ENCODE measurements at regions not wholly inside any gene's neighbourhood (a gene's known extent, or its start where the extent isn't known, plus 50 kb on each side); places are given as distances from the start of the nearest gene placed in this dataset.
"Not testable (repeated sequence)": the region's sequence is repeated elsewhere in the genome, so short reads cannot be mapped to it uniquely, and the experiment has no call there.

DNA sequence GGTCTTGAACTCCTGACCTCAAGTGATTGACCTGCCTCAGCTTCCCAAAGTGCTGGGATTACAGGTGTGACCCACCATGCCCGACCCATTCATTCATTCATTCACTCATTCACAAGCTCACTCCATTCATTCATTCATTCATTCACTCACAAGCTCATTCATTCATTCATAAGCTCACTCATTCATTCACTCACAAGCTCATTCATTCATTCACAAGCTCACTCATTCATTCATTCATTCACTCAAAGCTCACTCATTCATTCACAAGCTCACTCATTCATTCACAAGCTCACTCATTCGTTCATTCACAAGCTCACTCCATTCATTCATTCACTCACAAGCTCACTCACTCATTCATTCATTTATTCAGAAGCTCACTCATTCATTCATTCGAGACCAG is 198.6 kb downstream of the SHOX start:
- DNase-seq: no peak

DNA sequence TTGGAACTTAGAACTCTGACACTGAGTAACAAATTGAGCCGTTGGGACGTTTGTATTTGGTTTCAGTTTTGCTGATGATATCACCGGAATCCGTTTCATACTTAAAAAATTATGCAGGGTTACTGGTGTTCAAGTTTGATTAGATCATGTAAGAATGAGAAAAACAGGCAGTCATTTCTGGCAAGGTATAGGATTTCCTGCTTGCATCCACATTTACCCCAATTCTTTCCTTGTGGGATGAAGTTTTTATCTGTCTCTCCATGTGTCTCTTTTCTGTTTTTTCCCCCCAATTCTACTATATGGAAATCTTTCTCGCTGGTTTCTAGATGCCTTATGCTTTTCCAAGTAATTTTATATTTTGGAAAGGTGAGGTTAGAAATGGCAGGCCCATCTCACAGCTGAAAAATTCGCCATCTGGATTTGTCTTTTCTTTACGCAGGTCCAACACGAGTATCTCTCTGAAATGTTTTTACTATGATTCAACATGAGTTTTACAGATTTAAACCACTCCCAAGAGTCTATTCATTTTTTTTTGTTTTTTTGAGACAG is 197.9 kb downstream of the SHOX start:
- no peak for DNase-seq

DNA sequence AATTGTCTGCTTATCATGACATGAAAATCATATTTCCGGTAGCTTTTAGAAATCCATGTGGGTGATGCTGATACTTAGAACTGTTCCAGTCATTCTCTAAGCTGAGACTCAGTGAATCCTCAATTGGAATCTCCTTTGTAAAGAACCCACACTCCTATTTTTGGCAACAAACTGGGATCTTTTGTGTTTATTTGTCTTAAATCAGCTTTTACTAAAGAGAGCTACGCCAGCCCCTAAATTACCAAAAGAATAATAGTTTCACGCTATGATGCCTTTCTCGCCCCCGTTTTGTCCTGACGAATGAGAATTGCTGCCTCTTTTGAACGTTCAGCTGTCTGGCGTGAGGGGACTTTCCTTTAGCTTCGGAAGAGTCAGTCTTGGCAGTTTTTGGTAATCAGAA is 195.9 kb downstream of the SHOX start:
- DNase-seq: no peak

DNA sequence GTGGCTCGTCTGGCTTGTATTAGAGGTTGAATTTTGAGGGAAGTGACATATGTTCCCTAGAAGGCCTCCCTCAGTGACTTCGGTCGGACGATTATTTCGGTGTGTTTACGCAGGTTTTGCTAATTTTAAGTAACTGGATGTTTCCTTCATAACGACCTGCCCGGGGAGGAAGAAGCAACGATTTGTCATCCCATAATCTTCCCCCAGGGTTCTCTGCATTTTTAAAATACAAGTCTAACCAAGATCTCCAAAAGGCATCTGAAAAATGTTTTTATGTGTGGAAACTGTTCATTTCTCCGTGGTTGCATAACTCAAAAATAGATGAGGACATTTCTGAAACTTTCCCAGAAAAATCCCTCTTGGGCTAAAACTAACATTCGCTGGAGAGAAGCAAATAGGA is 195.4 kb downstream of the SHOX start:
- no peak for DNase-seq

DNA sequence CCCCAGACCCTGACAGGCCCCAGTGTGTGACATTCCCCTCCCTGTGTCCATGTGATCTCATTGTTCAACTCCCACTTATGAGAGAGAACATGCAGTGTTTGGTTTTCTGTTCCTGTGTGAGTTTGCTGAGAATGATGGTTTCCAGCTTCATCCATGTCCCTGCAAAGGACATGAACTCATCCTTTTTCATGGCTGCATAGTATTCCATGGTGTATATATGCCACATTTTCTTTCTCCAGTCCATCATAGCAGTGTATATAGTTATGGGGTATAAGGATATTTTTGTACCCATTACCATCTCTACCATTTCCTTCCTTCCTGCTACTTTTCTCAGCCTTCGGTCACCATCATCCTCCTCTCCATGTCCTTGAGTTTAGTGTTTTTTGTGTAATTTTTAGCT is 192.5 kb downstream of the SHOX start:
- not testable (repeated sequence) for DNase-seq

DNA sequence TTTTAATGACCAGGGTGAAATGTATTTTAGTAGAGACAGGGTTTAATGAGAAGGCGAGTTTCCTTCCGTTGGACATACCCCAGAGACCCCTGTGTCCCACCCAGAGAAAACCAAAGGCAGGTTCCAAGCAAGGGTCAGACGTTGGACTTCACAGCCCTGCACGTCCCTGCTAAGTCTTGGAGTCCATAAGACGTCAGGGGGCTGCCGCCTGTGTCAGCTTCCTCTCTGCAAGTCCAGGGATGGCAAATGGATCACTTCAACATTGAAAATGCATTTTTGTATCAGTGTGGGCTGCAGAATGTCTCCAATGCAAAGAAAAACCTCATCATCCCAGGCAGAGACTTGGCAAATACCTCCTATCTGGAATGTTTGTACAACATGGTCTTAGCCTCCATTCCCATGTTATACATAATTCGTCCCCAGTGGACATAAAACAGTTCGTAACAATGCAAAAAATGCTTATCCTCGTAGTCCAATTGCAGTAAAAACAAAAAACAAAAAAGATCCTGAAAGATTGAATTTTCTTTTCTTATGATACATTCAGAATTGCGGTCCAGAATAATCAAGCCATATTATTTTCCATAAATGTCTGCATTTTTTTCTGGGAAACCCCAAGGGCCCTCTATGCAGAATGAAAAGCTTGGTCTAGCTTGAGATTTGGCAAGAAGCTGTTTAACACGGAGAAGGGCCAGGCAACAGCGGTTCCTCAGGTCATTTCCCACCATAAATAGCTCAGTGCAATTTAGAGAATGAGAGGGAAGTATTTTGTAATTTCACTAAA is 190.9 kb downstream of the SHOX start:
- DNase-seq: no peak

DNA sequence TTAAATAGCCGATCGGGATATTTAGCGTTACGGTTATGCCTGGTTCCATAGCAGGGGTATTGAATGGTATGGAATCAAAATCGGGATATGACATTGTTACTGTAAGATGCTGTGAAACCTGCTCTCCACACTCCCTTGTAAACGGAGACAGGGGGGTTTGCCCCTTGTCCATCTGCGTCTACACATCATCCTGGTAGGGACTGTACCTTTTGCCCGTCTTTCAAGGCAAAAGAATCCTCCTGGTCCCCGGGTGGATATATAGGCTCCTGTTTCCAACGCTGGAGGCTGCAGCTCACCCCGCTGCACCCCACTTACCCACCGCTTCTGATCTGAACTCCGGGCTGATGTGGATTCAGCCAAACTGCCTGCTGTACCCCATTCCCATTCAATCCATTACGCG is 189.1 kb downstream of the SHOX start:
- DNase-seq: no peak

DNA sequence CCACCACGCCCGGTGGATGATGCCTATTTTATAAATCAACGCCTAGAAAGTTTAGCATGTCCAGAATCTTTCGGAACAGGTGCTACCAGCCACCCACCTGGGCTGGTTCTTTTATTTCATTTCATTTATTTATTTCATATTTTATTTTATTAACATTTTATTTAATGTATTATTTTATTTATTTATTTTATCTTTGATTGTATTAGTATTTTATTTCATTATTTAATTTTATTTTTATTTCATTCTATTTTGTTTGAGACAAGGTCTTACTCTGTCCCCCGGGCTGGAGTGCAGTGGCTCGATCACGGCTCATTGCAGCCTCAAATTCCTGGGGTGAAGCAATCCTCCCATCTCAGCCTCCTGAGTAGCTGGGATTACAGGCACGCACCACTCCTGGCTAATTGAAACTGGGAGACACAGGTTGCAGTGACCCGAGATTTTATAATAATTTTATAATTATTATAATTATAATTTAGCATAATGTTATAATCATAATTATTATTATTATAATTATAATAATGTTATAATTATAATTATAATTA is 187.2 kb downstream of the SHOX start:
- DNase-seq: no peak

DNA sequence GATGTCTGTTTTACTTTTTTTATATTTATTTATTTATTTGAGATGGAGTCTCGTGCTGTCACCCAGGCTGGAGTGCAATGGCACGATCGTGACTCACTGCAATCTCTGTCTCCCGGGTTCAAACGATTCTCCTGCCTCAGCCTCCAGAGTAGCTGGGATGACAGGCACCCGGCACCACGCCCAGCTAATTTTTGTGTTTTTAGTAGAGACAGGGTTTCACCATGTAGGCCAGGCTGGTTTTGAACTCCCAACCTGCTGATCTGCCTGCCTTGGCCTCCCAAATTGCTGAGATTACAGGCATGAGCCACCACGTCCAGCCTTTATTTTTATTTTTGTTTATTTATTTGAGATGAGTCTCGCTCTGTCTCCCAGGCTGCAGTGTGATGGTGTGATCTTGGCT is 186.6 kb downstream of the SHOX start:
- not testable (repeated sequence) for DNase-seq

DNA sequence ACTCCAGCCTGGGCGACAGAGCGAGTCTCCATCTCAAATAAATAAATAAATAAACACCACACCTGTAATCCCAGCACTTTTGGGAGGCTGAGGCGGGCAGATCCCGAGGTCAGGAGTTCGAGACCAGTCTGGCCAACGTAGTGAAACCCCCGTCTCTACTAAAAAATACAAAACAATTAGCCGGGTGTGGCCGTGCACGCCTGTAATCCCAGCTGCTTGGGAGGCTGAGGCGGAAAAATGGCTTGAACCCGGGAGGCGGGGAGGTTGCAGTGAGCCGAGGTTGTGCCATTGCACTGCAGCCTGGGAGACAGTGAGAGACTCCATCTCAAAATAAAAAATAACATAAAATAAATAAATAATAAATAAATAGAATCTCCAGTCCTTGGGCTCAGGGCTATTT is 185.8 kb downstream of the SHOX start:
- no peak for DNase-seq

DNA sequence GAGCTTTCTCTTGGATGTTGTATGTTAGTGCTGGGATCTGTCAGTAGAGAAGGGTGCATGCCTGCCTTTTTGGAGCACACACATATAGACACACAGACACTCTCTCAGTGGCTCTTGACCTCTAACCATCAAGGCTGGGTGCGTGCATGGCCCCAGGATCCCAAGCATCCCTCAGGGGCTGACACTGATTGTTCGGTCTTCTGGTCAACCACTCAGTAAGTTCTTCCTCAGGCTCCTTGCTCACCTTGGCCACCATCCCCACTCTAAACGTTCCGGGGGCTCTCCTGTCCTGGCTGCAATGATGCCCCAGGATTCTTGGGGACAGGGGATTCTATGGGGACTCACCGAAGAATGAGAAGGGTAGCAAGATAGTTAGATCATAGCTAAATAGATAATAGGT is 179.6 kb downstream of the SHOX start:
- DNase-seq: no peak

DNA sequence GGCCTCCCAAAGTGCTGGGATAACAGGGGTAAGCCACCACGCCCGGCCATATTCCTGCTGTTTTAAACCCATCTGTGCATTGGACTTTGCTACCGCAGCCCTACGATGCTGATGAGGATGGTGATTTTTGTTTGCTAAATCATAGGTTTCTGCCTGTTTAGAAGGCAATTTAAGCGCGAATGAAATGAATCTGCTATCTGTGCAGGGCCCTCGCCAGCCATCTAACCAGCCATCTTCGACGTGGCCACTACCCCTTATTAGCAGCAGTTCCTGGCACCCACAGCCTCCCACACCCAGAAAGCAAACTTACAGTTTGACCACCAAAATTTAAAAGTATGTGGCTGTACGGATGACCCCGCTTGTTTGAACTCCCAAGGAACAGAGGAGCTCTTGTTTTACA is 178.5 kb downstream of the SHOX start:
- DNase-seq: no peak

DNA sequence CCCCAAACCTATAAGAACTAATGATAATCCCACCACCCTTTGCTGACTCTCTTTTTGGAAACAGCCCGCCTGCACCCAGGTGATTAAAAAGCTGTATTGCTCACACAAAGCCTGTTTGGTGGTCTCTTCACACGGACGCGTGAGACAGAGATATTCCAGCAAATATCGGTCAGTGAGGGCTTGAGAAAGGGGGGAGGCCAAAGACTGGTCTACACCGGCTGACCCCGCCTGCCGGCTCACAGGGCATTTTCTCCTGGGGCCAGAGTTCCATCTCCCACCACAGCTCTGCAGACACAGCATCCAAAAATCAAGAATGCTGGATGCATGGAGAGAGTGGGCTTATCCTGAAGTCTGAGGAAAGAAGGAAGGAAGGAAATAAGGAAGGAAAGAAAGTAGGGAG is 176.0 kb downstream of the SHOX start:
- DNase-seq: no peak

DNA sequence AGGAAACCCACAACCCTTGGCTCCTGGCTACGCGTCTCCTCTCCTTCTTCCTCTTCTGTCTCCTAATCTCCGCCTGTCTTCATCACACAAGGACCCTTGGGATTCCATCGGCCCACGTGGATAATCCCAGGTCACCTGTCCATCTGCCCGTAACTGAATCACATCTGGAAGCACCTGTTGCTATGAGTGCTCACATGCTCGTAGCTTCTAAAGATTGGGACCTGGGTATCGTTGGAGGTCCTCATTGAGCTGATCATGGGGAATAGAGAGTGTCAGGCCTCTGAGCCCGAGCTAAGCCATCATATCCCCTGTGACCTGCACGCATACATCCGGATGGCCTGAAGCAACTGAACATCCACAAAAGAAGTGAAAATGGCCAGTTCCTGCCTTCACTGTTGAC is 175.4 kb downstream of the SHOX start:
- no peak for DNase-seq

DNA sequence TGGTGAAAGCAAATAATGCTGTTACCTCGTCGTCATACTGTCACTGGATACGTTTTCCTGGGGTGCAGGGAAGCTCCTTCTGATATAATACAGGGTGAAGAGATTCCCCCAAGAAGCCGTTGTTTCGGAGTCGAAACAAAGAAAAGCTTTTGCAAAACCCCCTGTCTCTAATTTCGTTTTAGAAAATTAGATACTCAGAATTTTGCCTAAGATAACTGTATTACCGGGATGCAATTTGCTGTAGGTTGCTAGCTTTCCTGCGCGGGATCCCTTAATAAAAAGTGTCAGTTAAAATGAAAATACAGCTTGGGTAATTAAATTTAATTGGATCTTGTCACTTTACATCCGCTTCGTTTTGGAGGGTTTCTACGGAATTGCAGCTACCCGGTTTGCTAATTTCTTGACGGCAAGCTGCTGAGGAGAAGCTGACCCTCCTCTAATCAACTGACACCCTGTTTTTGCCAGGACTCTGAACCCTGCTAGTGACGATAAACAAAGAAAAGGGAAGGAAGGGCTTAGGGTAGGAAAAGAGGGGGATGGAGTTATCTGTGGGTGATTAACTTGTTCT is 174.6 kb downstream of the SHOX start:
- no peak for DNase-seq

DNA sequence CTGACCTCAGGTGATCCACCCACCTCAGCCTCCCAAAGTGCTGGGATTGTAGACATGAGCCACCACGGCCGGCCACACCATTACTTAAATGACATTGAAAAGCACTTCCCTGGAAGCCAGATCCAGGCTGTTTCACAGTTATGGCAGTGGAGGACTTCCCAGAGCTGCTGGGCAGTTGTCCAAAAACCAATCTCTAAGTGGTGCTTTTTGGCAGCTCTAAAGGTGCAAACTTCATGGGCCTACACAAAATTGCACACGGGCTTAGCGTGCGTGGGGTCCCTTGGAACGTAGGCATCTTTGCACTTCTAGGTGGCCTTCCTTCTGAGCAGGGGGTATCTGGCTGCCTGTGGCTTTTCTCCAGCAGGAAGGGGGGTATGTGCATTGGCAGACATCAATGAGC is 172.3 kb downstream of the SHOX start:
- DNase-seq: no peak

DNA sequence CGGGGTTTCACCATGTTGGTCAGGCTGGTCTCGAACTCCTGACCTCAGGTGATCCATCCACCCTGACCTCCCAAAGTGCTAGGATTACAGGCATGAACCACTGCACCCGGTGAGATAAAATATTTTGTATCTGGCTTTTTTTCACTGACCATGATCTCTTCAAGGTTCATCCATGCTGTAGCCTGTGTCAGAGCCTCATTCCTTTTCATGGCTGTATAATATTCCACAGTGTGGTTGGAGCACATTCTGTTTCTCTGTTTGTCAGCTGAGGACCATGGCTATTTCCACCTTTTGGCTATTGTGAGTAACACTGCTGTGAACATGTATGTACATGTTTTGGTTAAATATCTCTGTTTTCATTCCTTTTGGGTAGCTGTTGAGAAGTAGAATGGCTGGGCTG is 169.2 kb downstream of the SHOX start:
- DNase-seq: no peak

DNA sequence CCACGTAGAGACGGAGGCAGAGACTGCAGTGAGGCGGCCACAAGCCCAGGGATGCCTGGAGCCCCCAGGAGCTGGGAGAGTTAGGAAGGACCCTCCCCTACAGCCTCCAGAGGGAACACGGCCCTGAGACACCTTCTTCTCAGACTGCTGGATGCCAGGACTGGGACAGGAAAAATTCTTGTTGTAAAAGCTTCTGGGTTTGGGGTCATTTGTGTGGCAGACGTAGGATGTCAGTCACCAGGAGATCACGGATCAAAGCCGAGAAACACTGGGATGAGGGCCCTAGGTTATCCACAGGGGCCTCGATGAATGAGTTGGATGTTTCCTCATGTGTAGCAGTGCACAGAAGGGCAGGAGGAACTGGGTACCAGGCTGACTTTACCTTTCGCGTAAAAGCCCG is 163.7 kb downstream of the SHOX start:
- no peak for DNase-seq

DNA sequence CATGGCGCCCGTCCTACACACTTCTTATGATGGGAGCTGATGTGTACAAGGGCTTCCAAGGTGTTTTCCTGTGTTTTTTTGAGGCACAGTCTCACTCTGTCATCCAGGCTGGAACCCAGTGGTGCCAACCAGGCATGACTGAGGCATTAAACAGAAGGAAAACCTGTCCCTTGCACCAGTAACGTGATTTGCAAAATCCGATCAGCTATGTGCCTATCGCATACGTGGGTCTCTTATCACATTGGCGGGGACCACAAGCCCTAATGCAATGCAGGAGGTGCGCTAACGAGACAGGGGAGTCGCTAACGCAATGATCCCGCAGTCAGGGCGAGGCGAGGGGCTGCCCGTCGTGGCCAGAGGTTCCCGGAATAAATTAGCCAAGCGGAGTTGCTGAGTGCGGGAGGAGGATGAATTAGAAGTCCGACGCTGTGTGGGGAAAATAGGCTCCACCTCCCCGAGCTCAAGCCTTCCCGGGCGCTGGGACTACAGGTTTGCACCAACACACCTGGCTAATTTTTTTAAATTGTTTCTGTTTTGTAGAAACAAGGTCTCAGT is 162.7 kb downstream of the SHOX start:
- no peak for DNase-seq

DNA sequence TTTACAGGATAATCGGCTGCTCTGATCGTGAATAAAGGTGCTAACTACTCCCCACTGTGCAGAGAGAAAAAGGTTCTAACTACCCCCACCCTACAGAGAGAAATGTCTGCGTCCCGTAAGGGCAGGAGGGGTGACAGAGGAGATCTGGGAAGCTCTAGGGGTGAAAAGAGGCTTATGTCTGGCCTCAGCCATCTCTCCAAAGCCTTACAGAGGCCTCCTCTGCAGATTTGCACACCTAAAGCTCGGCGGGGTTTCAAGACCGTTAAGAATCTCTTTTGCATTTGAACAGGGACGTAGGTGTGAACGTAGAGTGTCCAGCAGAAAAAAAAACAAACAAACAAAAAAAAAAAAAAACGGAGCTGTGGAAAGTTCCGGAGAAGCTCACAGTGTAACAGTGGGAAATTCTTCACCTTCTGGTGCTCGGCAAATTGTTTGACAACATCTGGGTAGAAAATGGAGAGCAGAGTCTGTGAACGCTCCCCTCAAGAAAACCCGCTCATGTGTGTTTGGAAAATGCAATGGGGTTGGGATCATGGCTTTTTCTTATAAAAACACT is 161.0 kb downstream of the SHOX start:
- DNase-seq: no peak

DNA sequence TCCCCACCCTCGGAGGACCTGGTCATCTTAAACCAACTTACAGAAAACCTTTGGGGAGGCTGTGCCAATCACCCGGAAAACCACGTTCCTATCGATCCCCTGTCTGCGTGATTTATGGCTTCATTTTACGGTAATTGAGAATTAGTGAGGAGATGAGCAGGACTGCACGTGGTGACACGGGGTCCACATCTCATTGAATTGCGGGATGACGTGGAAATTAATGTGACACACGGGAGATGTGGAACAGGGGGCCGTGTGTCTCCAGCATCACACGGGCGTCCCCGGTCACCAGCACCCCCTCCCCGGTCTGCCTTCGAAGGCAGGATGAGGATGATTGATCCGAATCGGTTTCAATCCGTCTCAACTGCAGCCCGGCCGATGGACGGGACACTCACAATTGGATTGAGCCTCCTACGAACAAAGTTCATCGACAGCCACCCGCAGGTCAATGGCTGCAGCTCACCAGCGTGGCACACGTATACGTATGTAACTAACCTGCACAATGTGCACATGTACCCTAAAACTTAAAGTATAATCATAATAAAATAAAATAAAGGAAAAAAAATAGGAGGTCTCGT is 160.3 kb downstream of the SHOX start:
- no peak for DNase-seq

DNA sequence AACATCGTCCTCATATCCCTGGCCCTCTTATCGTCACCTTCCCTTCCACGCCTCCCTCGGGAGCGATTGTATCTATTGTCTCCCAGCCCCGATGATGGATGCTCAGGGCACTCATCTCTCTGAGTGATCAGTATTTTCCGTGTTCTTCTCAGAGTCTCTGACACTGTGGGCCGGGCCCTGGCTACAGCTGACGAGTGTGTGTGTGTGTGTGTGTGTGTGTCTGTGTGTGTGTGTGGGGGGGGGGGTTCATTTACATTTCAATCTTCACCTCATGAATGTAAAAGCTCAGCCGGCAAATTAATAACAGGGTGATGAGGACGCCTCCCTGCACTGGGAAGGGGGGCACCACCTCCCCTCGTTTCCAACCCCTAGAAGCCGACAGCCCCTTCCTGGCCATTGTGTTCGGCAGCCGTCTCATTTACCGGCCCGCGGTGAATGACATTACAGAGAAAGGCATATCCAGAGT is 159.5 kb downstream of the SHOX start:
- no peak for DNase-seq

DNA sequence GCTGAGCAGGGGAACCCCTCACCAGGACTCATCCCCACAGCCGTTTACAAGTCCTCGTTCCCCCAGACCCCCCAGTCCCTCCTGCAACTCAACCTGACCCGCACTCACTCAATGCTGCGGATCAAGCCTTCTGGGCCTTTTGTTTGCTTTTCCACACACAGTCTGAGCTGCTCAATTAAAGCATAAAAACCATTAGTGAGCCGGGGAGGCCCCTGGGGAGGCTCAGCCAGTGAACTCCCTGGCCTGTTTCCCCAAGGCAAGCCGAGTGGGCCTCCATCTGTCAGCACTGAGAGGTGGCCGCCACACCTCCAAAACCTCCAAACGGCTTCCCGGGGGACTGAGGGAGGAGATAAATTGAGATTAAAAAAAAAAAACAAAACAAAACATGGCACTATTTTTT is 158.5 kb downstream of the SHOX start:
- no peak for DNase-seq
